SK-N-SH treated with all-trans-retinoic acid at 6 μM for 48 hours (cell line): ENCODE measurements at regions not wholly inside any gene's neighbourhood (a gene's known extent, or its start where the extent isn't known, plus 50 kb on each side); places are given as distances from the start of the nearest gene placed in this dataset.

Experiments
- ATAC-seq: fragments of 200-7000 bp; cut with Tn5 transposase; 3 replicates; pipeline ENCODE4 v1.9.1; 2020; ENCODE audit warnings: mild to moderate bottlenecking, moderate library complexity
- ARNTL ChIP-seq: fragments of 450-650 bp; formaldehyde crosslinking; IDR thresholded peaks from 2 replicates; pipeline ENCODE4 v1.5.0; 2020; ENCODE audit warnings: low read depth, mild to moderate bottlenecking, moderate library complexity, borderline replicate concordance
- BACH2 ChIP-seq: fragments of 250-450 bp; sonication (Bioruptor Pico); IDR thresholded peaks from 2 replicates; pipeline ENCODE4 v1.9.0; 2021; ENCODE audit warnings: mild to moderate bottlenecking, borderline replicate concordance
- CSDC2 ChIP-seq: fragments of 250-450 bp; sonication (Bioruptor Pico); IDR thresholded peaks from 2 replicates; pipeline ENCODE4 v1.5.0; 2020; ENCODE audit warnings: mild to moderate bottlenecking, moderate library complexity
- ESRRG ChIP-seq: fragments of 250-450 bp; sonication (Bioruptor Pico); IDR thresholded peaks from 2 replicates; pipeline ENCODE4 v1.6.1; 2021; ENCODE audit warnings: mild to moderate bottlenecking
- ISL1 ChIP-seq: fragments of 250-450 bp; sonication (Bioruptor Pico); IDR thresholded peaks from 2 replicates; pipeline ENCODE4 v2.1.2; 2022; ENCODE audit warnings: mild to moderate bottlenecking, moderate library complexity
- OSR1 ChIP-seq: fragments of 250-450 bp; sonication (Bioruptor Pico); IDR thresholded peaks from 2 replicates; pipeline ENCODE4 v1.8.0; 2022; ENCODE audit warnings: moderate library complexity, mild to moderate bottlenecking, inconsistent platforms
- PPARA ChIP-seq: fragments of 250-450 bp; sonication (Bioruptor Pico); IDR thresholded peaks from 2 replicates; pipeline ENCODE4 v1.5.0; 2020; ENCODE audit warnings: mild to moderate bottlenecking, borderline replicate concordance
- RARB ChIP-seq: fragments of 250-450 bp; sonication (Bioruptor Pico); IDR thresholded peaks from 2 replicates; pipeline ENCODE4 v1.8.0; 2021; ENCODE audit warnings: mild to moderate bottlenecking, moderate library complexity
- SNAI2 ChIP-seq: fragments of 250-450 bp; sonication (Bioruptor Pico); IDR thresholded peaks from 2 replicates; pipeline ENCODE4 v1.5.0; 2020; ENCODE audit warnings: mild to moderate bottlenecking, moderate library complexity
- TCF4 ChIP-seq: fragments of 250-450 bp; sonication (Bioruptor Pico); IDR thresholded peaks from 2 replicates; pipeline ENCODE4 v1.8.0; 2021; ENCODE audit warnings: mild to moderate bottlenecking, moderate library complexity, borderline replicate concordance
- TOX ChIP-seq: fragments of 250-450 bp; sonication (Bioruptor Pico); IDR thresholded peaks from 2 replicates; pipeline ENCODE4 v1.8.0; 2021; ENCODE audit warnings: mild to moderate bottlenecking, moderate library complexity, borderline replicate concordance
- ZC3H10 ChIP-seq: fragments of 250-450 bp; sonication (Bioruptor Pico); IDR thresholded peaks from 2 replicates; pipeline ENCODE4 v1.5.1; 2021; ENCODE audit warnings: mild to moderate bottlenecking, moderate library complexity
- ZFP3 ChIP-seq: fragments of 250-450 bp; sonication (Bioruptor Pico); IDR thresholded peaks from 2 replicates; pipeline ENCODE4 v1.5.0; 2020; ENCODE audit warnings: mild to moderate bottlenecking, moderate library complexity
- ZFP30 ChIP-seq: fragments of 450-650 bp; formaldehyde crosslinking; IDR thresholded peaks from 2 replicates; pipeline ENCODE4 v1.5.0; 2022; ENCODE audit warnings: mild to moderate bottlenecking, moderate library complexity
- ZNF565 ChIP-seq: fragments of 450-650 bp; formaldehyde crosslinking; conservative IDR thresholded peaks from 2 replicates; pipeline ENCODE4 v1.5.0; 2020; ENCODE audit warnings: low read depth, mild to moderate bottlenecking, moderate library complexity
- ZNF70 ChIP-seq: fragments of 450-650 bp; formaldehyde crosslinking; IDR thresholded peaks from 2 replicates; pipeline ENCODE4 v1.5.0; 2020; ENCODE audit warnings: mild to moderate bottlenecking, moderate library complexity
- ZNF8 ChIP-seq: fragments of 450-650 bp; formaldehyde crosslinking; IDR thresholded peaks from 2 replicates; pipeline ENCODE4 v1.5.0; 2020; ENCODE audit warnings: mild to moderate bottlenecking, moderate library complexity
- TF ChIP-seq, protein P1 (sequence below): fragments of 250-450 bp; sonication (Bioruptor Pico); IDR thresholded peaks from 2 replicates; pipeline ENCODE4 v1.5.0; 2020; ENCODE audit warnings: mild to moderate bottlenecking, moderate library complexity
- TF ChIP-seq, protein P2 (sequence below): fragments of 250-450 bp; sonication (Bioruptor Pico); IDR thresholded peaks from 2 replicates; pipeline ENCODE4 v1.5.1; 2021; ENCODE audit warnings: mild to moderate bottlenecking, moderate library complexity
- TF ChIP-seq, protein P3 (sequence below): fragments of 250-450 bp; sonication (Bioruptor Pico); IDR thresholded peaks from 2 replicates; pipeline ENCODE4 v1.5.1; 2020; ENCODE audit warnings: low read depth, mild to moderate bottlenecking, moderate library complexity
- TF ChIP-seq, protein P4 (sequence below): fragments of 250-450 bp; sonication (Bioruptor Pico); IDR thresholded peaks from 2 replicates; pipeline ENCODE4 v1.8.0; 2020; ENCODE audit warnings: mild to moderate bottlenecking, moderate library complexity, borderline replicate concordance

GRCh38 chr2:129274918-129275317 is 704.5 kb upstream of the RAB6C start:
- TF ChIP-seq SNAI2: no peak
- TF ChIP-seq, protein P1, sequence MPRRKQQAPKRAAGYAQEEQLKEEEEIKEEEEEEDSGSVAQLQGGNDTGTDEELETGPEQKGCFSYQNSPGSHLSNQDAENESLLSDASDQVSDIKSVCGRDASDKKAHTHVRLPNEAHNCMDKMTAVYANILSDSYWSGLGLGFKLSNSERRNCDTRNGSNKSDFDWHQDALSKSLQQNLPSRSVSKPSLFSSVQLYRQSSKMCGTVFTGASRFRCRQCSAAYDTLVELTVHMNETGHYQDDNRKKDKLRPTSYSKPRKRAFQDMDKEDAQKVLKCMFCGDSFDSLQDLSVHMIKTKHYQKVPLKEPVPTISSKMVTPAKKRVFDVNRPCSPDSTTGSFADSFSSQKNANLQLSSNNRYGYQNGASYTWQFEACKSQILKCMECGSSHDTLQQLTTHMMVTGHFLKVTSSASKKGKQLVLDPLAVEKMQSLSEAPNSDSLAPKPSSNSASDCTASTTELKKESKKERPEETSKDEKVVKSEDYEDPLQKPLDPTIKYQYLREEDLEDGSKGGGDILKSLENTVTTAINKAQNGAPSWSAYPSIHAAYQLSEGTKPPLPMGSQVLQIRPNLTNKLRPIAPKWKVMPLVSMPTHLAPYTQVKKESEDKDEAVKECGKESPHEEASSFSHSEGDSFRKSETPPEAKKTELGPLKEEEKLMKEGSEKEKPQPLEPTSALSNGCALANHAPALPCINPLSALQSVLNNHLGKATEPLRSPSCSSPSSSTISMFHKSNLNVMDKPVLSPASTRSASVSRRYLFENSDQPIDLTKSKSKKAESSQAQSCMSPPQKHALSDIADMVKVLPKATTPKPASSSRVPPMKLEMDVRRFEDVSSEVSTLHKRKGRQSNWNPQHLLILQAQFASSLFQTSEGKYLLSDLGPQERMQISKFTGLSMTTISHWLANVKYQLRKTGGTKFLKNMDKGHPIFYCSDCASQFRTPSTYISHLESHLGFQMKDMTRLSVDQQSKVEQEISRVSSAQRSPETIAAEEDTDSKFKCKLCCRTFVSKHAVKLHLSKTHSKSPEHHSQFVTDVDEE (CRISPR knock-in tag): no peak
- no peak for TF ChIP-seq ZFP3 (CRISPR knock-in tag)
- no peak for TF ChIP-seq CSDC2 (CRISPR knock-in tag)
- no peak for TF ChIP-seq OSR1 (CRISPR knock-in tag)
- no peak for TF ChIP-seq PPARA (CRISPR knock-in tag)
- TF ChIP-seq, protein P2, sequence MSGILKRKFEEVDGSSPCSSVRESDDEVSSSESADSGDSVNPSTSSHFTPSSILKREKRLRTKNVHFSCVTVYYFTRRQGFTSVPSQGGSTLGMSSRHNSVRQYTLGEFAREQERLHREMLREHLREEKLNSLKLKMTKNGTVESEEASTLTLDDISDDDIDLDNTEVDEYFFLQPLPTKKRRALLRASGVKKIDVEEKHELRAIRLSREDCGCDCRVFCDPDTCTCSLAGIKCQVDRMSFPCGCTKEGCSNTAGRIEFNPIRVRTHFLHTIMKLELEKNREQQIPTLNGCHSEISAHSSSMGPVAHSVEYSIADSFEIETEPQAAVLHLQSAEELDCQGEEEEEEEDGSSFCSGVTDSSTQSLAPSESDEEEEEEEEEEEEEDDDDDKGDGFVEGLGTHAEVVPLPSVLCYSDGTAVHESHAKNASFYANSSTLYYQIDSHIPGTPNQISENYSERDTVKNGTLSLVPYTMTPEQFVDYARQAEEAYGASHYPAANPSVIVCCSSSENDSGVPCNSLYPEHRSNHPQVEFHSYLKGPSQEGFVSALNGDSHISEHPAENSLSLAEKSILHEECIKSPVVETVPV (CRISPR knock-in tag): no peak
- TF ChIP-seq TCF4 (CRISPR knock-in tag): no peak
- TF ChIP-seq ZNF70: no peak
- no peak for TF ChIP-seq ESRRG (CRISPR knock-in tag)
- no peak for TF ChIP-seq ZNF565 (CRISPR knock-in tag)
- no peak for TF ChIP-seq TOX (CRISPR knock-in tag)
- no peak for ATAC-seq

DNA sequence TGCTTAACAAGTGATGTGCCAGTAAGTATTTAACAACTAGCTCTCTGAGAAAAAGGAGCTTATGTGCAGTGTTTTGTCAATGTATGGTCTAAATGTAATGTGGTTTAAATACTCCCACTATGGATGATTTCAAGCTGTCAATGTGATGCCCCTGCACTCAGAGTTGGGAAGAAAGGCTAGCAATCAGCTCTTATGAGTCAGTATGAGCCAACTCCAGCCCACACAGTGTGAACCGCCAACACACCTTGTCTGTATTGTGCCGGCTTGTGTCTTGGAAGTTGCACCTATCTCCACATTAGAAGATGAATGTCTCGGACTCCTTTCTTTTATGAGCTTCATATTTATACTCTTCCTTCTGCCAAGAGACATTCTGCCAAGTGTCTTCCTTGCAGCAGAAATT is 703.8 kb upstream of the RAB6C start:
- TF ChIP-seq BACH2 (CRISPR knock-in tag): no peak
- TF ChIP-seq, protein P2 (CRISPR knock-in tag): no peak
- TF ChIP-seq, protein P3, sequence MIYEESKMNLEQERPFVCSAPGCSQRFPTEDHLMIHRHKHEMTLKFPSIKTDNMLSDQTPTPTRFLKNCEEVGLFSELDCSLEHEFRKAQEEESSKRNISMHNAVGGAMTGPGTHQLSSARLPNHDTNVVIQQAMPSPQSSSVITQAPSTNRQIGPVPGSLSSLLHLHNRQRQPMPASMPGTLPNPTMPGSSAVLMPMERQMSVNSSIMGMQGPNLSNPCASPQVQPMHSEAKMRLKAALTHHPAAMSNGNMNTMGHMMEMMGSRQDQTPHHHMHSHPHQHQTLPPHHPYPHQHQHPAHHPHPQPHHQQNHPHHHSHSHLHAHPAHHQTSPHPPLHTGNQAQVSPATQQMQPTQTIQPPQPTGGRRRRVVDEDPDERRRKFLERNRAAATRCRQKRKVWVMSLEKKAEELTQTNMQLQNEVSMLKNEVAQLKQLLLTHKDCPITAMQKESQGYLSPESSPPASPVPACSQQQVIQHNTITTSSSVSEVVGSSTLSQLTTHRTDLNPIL (CRISPR knock-in tag): no peak
- no peak for TF ChIP-seq TOX (CRISPR knock-in tag)
- no peak for TF ChIP-seq CSDC2 (CRISPR knock-in tag)
- TF ChIP-seq RARB (CRISPR knock-in tag): no peak
- TF ChIP-seq ZNF8: no peak
- TF ChIP-seq OSR1 (CRISPR knock-in tag): no peak
- no peak for TF ChIP-seq ISL1 (CRISPR knock-in tag)
- no peak for TF ChIP-seq SNAI2
- no peak for TF ChIP-seq ZFP3 (CRISPR knock-in tag)
- TF ChIP-seq, protein P4, sequence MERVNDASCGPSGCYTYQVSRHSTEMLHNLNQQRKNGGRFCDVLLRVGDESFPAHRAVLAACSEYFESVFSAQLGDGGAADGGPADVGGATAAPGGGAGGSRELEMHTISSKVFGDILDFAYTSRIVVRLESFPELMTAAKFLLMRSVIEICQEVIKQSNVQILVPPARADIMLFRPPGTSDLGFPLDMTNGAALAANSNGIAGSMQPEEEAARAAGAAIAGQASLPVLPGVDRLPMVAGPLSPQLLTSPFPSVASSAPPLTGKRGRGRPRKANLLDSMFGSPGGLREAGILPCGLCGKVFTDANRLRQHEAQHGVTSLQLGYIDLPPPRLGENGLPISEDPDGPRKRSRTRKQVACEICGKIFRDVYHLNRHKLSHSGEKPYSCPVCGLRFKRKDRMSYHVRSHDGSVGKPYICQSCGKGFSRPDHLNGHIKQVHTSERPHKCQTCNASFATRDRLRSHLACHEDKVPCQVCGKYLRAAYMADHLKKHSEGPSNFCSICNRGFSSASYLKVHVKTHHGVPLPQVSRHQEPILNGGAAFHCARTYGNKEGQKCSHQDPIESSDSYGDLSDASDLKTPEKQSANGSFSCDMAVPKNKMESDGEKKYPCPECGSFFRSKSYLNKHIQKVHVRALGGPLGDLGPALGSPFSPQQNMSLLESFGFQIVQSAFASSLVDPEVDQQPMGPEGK (CRISPR knock-in tag): no peak
- TF ChIP-seq ARNTL (CRISPR knock-in tag): no peak
- no peak for TF ChIP-seq ZNF565 (CRISPR knock-in tag)
- no peak for TF ChIP-seq ZFP30 (CRISPR knock-in tag)
- no peak for TF ChIP-seq TCF4 (CRISPR knock-in tag)
- no peak for TF ChIP-seq ZC3H10 (CRISPR knock-in tag)
- no peak for TF ChIP-seq PPARA (CRISPR knock-in tag)
- TF ChIP-seq, protein P1 (CRISPR knock-in tag): no peak
- ATAC-seq: no peak
